HG02981 (cell line): ENCODE measurements at regions not wholly inside any gene's neighbourhood (a gene's known extent, or its start where the extent isn't known, plus 50 kb on each side); places are given as distances from the start of the nearest gene placed in this dataset.

Experiments used
- ATAC-seq: cut with Tn5 transposase; IDR thresholded peaks from one replicate; pipeline ENCODE4 v1.9.1; 2021; ENCODE audit warnings: mild to moderate bottlenecking, moderate library complexity; ENCODE audit not compliant: unreplicated experiment

- no peak for ATAC-seq
These were observed 187.2 kb downstream of the FOXL1 start for GRCh38 chr16:86765389-86766026.

GRCh38 chr16:86766700-86767099, 188.4 kb downstream of the FOXL1 start:
- ATAC-seq = no peak

- ATAC-seq = no peak
These were observed 190.0 kb downstream of the FOXL1 start for GRCh38 chr16:86768228-86768791.

DNA sequence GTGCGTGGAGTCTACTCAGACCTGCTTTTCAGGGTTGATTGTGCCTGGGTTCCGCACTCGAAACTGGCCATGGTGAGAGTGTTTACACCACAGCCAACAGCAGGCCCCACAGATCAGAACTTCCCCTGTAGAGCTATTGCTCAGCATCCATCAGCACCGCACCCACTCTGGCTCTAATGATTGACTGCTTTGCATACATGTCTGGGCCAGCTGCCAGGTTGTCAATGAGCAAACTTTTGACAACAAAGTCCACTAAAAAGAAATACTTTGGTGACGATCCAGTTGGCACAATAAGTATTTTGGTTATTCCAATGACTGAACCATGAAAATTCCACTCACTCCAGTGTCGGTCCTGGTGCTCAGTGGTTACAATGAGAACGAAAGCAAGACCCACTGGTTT, 190.7 kb downstream of the FOXL1 start:
- ATAC-seq = no peak

- no peak for ATAC-seq
These were observed 193.4 kb downstream of the FOXL1 start for GRCh38 chr16:86771506-86772460.

- no peak for ATAC-seq
These were observed 194.5 kb downstream of the FOXL1 start for GRCh38 chr16:86772671-86773353.

DNA sequence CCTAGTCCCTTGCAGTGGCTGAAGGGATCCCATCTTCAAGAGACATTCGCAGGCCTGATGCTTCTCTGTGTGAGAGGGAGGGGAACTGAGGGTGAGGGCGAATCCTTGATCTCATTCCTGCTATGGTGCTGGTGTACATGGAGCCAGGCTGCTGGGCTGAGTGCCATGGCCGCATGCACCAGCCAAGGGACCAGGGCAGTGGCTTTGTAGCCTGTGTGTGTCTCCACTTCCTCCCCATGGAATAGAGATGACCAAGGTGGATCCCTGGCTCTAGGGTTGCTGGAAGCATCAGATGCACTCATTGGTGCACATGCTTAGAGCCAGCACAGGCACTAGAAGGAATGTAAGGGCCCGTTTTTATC, 195.0 kb downstream of the FOXL1 start:
- no peak for ATAC-seq

DNA sequence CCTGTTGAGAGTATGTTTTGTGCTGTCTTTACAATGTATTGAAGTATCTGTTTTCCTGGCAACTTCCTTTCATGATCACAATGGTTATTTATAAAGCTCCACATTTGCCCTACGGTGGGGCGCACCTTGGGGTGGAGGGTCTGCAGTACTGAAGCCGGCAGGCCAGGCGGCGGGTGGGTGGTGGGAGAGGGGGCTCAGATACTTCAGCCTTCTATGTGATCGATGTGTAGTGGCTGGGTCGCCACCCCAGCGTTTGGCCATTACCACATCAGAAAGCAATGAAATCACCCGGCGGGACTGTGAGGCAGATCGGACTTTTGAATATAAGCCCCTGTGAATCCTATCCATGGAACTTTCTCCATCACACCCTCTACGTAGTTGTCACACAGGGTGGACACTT, 196.6 kb downstream of the FOXL1 start:
- no peak for ATAC-seq

DNA sequence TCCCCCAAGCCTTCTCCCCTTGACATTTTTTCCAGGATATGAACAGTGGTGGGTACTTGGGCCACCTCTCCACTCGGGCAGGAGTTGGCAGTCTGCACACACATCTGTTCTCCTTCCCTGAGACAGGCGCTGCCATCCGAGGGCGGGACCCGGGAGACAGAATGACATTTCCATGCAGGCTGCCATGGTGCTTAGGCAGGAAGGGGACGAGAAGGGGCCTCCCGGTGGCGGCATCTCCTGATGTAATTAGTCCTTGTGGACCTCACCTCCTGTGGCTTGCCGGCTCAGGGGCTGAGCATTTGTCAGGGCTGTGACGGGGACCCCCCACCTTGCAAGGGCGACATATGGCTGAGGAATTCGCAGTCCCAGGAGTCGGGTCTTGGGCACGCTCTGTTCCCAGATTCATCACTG, 197.2 kb downstream of the FOXL1 start:
- ATAC-seq = no peak

- no peak for ATAC-seq
These were observed 199.1 kb downstream of the FOXL1 start for GRCh38 chr16:86777381-86777946.

DNA sequence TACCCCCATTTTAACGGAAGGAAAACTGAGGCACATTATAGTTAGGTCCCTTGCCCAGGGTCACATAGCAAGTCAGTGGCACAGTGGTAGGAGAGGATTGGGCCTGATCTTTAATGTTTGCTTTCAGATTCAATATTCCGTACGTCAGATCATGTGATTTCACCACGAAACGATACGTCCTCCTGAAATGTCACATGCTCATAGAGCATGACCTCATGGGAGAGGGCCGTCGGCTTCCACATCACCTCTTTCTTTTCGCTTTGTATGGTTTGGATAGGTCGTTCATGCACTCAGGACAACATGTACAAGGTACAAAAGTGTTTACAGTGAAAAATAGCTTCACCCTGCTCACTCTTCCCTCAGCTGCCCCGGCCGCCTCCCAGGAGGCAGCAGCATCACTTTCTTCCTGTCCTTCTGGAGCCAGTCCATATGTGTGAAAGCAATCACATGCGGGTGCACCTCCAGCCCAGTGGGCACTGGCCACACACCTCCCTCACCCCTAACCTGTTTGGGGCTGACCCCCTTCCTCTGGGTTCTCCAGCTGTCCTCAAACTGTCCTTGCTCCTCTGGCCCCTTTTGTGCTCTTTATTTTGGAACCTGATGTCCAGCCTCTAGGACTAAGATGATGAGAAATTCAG, 199.9 kb downstream of the FOXL1 start:
- ATAC-seq = no peak

DNA sequence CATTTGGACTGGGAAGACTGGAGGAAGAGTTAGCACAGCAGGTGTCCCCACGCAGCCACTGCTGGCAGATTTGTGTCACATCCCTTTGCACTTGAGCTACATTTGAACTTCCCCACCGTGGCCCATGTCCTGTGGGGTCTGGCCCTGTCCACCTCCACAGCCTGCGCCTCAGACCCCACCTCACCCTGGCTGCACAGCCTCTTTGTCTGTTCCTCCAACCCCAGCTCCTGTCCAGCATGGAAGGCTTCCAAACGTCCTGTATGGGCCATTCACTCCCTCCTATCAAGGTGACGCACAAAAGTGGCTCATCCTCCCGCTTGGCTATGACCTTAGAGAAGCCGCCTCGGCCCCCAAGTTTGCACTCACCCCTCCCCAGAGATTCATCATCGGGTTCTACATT, 200.6 kb downstream of the FOXL1 start:
- no peak for ATAC-seq

GRCh38 chr16:86781046-86781445, 202.7 kb downstream of the FOXL1 start:
- ATAC-seq = no peak

GRCh38 chr16:86783636-86784626, 205.6 kb downstream of the FOXL1 start:
- no peak for ATAC-seq

DNA sequence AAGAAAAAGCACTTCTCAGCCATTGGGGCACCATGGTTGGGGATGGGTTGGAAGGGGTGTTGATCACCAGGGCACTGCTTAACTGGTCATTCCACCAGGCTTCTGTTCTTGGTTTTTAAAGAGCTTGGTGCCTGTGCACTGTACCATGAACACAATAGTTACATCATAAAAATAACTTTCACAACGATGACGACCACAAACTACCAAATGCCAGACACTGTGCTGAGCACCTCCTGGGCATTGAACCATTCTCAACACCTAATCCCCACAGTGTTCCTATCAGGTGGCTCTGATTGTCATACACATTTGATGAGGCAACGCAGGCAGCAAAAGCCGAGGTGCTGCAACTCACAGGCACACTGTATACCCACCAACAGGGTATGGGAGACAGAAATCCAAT, 208.0 kb downstream of the FOXL1 start:
- ATAC-seq = no peak

- ATAC-seq = no peak
These were observed 208.6 kb downstream of the FOXL1 start for GRCh38 chr16:86786994-86787393.

DNA sequence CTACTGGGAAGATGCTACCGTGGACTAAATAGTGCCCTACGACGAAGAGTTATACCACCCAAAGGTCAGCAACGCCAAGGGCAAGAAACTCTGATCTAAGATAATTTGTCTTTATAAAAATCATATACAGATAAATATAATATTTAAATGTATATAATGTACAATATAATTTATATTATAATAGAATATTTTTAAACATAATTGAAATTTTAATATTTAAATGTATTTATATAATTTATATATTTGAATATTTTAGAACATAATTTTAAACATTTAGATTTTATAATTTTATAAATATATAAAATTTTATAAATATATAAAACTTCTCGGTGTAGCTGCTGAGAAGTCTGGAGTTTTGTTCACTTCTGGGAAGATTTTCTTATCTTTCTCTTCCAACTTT, 209.2 kb downstream of the FOXL1 start:
- no peak for ATAC-seq

DNA sequence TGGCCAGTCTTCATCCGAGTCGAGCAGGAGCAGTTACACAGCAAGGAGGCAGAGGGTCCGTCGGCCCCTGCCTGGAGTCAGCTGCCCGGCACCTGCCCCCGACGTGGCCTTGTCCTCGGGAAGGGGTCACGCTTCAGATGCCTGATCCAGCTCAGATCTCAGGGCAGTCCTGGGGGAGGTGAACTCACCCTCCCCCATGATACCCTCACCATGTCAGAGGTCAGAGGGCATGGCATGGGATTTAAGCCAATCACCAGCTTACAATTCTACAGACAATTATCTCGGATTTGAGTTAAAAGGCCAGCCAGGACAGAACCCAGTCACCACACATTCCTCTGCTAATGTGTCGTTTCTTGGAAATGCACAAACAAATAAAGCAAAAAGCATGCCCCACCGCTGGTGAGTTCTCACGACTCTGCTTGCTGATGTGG, 211.3 kb downstream of the FOXL1 start:
- no peak for ATAC-seq

- no peak for ATAC-seq
These were observed 213.1 kb downstream of the FOXL1 start for GRCh38 chr16:86791287-86792035.
